NCI-H146 (cell line): ENCODE measurements at regions not wholly inside any gene's neighbourhood (a gene's known extent, or its start where the extent isn't known, plus 50 kb on each side); places are given as distances from the start of the nearest gene placed in this dataset.
"Not testable (repeated sequence)": the region's sequence is repeated elsewhere in the genome, so short reads cannot be mapped to it uniquely, and the experiment has no call there.

Experiments used
- DNase-seq: peaks from one replicate; lab custom pipeline; 2025; lab: John Stamatoyannopoulos, UW

GRCh38 chr3:139135657-139136056 is 91.0 kb upstream of the PRR23C start:
- DNase-seq = no peak

DNA sequence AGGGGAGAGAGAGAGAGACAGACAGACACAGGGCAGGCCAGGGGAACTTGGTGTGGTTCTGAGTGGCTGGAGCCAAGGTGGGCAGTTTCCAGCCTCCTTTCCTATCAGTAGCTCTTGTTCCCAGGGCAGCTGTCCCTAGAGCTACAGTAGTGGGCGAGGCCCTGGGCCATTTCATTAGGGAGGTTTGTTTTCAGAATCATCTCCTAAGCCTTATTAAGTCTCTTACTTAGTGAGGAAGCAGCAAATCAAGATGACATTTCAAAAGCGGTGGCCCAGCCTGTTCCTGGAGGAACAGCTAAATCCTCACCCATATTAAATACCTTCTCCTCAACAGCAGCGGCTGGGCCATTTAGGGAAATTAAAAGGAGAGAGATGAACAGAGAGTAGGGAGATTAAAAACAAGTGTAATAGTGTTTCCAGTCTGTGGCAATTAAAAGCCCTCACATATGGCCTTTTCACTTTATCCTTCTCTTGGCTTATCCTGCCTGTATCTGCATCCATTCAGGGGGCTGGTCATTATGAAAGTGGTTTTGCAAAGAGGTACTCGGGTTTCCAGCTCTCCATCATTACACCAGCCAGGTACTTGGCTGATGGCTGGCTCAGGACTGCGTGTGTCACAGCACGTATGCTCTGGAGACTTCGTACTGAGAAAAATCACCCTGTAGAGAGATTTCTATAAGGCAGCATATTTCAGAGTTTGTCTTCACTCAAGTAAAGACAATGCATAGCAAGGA is 91.9 kb upstream of the PRR23C start:
- DNase-seq = no peak

DNA sequence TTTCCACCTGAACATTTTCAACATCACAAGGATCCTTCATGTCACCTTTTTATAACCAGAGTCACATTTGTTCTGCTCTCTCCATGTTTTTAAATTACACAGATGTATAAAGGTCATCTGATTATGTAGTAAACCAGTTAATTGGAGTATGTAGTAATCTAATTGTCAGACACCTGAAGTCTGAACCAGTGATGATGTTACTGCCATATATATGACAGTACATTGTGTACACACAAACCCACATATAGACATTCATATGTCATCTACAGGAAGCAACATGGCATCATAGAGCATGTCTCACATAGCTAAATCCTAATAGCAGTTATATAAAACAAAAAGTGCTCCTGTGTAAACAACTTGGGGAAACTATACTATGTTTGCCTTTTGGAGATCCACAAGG is 95.9 kb upstream of the PRR23C start:
- no peak for DNase-seq

DNA sequence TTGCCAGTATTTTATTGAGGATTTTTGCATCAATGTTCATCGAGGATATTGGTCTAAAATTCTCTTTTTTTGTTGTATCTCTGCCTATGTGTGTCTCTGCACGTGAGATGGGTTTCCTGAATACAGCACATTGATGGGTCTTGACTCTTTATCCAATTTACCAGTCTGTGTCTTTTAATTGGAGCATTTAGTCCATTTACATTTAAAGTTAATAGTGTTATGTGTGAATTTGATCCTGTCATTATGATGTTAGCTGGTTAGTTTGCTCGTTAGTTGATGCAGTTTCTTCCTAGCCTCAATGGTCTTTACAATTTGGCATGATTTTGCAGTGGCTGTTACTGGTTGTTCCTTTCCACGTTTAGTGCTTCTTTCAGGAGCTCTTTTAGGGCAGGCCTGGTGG is 101.3 kb upstream of the PRR23C start:
- not testable (repeated sequence) for DNase-seq

DNA sequence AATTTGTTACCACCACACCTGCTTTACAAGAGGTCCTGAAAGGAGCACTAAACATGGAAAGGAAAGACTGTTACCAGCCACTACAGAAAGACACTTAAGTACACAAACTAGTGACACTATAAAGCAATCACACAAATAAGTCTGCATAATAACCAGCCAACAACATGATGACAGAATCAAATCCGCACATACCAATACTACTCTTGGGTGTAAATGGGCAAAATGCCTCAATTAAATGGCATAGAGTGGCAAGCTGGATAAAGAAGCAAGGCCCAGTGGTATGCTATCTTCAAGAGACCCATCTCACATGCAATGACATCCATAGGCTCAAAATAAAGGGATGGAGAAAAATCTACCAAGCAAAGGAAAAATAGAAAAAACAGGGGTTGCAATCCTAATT is 106.8 kb upstream of the PRR23C start:
- DNase-seq = no peak

- not testable (repeated sequence) for DNase-seq
Observed at GRCh38 chr3:139153434-139153833, 108.7 kb upstream of the PRR23C start.

DNA sequence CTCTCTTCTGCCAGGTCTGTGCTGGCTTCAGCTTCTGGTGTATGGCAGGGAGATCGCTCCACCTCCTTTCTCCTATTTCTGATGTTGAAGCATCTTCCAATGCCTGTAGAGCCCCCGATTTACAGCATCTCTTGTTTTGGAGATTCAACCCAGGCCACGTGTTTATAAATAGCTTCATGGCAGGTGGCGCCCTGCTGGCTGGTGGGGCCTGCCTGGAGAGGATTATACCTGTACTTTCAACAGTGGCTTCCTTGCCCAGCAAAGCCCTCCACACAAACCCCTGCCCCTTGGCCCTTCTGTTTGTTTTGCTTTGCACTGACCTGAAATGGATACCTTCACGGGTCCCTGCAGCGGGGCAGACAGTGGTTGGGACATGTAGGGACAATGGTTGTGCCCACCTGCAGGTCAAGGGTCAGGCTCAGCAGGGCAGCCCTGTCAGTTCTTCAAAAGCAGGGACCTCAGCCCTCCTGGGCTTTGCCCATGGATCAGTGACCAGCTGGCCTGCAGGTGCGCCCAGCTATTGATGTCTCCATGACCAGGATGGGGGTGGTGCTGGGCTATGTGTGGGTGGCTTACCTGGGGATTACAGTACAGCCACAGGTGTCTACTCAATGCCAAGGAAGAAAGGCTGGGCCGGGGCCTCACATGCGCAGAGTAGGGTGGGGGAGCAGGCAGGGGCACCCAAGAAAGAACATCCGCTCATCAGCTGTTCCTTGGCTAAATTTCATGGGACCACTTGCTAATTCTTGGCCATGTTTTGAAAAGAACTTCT is 112.7 kb upstream of the PRR23C start:
- peak; percentile 44 for DNase-seq

- no peak for DNase-seq
Observed at GRCh38 chr3:139159356-139159755, 114.7 kb upstream of the PRR23C start.

GRCh38 chr3:139173372-139174108 is 128.8 kb upstream of the PRR23C start:
- DNase-seq = no peak

GRCh38 chr3:139180489-139180888 is 135.8 kb upstream of the PRR23C start:
- DNase-seq = no peak

DNA sequence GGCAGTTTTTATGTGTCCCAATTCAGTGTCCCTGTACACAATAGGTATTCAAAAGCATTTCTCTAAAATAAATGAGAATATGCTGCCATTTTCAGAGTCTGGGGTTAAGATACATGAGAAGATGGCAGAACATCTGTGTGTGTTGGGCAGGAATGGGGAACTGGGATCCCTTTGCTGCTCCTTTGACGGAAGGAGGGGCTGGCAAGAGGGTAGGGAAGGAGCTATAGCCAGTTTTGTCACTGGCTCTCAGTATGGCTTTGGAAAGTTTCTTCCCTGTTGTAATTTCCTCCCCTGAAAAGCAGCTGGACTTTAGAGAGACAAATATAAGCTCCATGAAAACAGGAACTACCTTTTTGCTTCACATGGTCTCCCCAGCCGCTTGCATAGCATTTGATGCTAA is 137.5 kb upstream of the PRR23C start:
- DNase-seq = no peak

GRCh38 chr3:139182598-139182997 is 137.9 kb upstream of the PRR23C start:
- DNase-seq = no peak

DNA sequence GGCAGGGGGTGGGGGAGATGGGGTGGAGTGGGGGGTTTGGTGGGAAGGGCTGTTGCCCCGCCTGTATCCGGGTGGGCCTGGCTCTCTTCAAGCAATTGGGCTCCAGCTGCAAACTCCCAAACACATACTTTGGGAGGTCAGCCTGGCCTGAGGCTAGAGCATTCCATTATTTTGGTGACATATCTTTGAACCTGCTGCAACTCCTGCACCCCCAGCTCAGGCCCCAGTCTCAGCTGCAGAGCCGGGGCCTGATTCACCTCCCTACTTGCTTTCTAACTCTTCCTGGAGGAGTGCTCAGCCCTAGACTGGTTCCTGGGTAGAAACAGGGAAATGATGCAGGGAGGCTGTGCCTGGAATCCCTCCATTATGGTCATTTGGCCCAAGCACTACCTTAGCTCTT is 140.8 kb upstream of the PRR23C start:
- no peak for DNase-seq

GRCh38 chr3:139187154-139187553 is 142.5 kb upstream of the PRR23C start:
- no peak for DNase-seq

- DNase-seq = no peak
Observed at GRCh38 chr3:139187648-139188047, 143.0 kb upstream of the PRR23C start.

DNA sequence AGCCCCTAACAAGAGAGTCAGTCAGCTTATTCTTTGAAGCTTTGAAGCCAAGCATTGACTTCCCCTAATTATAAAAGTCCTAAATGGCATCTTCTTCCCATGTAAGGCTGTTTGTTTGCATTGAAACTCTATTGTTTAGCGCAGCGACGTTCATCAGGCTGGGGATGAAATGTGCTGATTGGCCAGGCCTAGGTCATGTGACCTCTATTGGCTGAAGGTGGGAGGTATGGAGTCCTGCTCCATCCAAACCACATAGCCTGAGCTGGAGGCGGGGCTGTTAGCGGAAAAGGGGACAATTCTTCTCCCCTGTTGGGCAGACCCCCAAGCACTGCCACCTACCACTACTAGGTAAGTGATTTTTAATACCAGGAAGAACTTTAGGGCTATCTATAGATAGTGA is 145.3 kb upstream of the PRR23C start:
- no peak for DNase-seq

DNA sequence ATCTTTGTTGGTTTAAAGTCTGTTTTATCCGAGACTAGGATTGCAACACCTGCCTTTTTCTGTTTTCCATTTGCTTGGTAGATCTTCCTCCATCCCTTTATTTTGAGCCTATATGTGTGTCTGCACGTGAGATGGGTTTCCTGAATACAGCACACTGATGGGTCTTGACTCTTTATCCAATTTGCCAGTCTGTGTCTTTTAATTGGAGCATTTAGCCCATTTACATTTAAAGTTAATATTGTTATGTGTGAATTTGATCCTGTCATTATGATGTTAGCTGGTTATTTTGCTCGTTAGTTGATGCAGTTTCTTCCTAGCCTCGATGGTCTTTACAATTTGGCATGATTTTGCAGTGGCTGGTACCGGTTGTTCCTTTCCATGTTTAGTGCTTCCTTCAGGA is 149.4 kb upstream of the MRPS22 start:
- not testable (repeated sequence) for DNase-seq

- DNase-seq = not testable (repeated sequence)
Observed at GRCh38 chr3:139196146-139196545, 147.7 kb upstream of the MRPS22 start.

DNA sequence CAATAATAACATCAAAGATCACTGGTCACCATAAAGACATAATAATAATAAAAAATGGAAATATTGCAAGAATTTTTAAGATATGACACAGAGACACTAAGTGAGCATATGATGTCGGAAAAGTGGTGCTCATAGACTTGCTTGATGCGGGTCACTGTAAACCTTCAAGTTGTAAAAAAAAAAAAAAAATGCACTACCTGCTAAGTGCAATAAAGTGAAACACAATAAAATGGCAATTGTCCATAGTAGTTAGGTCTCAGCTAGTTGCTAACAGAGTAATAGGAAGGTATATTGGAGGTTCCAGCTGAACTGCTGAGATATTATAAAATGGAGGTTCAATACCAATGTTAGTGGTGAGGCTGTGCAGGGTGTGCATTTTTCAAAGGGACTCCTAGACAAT is 146.6 kb upstream of the MRPS22 start:
- no peak for DNase-seq

GRCh38 chr3:139198186-139198585 is 145.6 kb upstream of the MRPS22 start:
- no peak for DNase-seq

DNA sequence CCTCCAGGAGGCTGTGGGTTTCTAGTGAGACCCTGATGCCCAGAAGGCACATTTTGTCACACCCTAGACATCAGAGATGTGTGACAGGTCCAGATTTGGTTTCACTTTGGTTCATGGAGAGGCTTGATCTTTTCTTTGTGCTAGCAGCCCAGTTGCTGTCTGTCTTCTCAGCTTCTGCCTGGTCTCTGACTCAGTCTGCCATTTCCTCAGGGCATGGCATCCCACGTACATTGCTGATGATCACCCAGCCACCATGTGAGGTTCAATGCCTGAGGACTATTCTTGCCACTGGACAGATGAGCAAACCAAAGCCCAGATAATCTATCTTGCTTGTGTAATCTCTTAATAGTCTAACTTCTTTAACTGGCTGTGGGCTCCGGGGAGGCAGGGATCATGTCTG is 144.9 kb upstream of the MRPS22 start:
- DNase-seq = no peak

GRCh38 chr3:139199421-139200010 is 144.3 kb upstream of the MRPS22 start:
- no peak for DNase-seq
